Neural cell (in vitro differentiated cells): ENCODE measurements at regions not wholly inside any gene's neighbourhood (a gene's known extent, or its start where the extent isn't known, plus 50 kb on each side); places are given as distances from the start of the nearest gene placed in this dataset.
A peak's percentile ranks its signal among the peaks of the same experiment; 100 is the strongest.

ENCODE experiments used
- H2AFZ ChIP-seq: fragments of 200-600, 300-800 bp; sonication (generic), shearing (Covaris generic); 2 replicates; pipeline ENCODE4 v1.6.0; 2014; ENCODE audit warnings: low read depth, mild to moderate bottlenecking, antibody characterized with exemption, low read length, moderate library complexity
- H3F3A ChIP-seq: fragments of 200-600 bp; shearing (Covaris generic); 2 replicates; pipeline ENCODE4 v1.6.1; 2016; ENCODE audit warnings: mild to moderate bottlenecking, moderate library complexity, mixed read lengths, antibody characterized with exemption, low read length; ENCODE audit not compliant: insufficient read depth, poor library complexity, severe bottlenecking
- H3K27ac ChIP-seq: fragments of 200-600, 300-800 bp; sonication (generic), shearing (Covaris generic); 2 replicates; pipeline ENCODE4 v1.5.1; 2014; ENCODE audit warnings: mild to moderate bottlenecking, low read length, moderate library complexity
- H3K27me3 ChIP-seq: fragments of 300-800, 200-600 bp; sonication (generic), shearing (Covaris generic); 2 replicates; pipeline ENCODE4 v1.6.0; 2014; ENCODE audit warnings: mild to moderate bottlenecking, low read depth, low read length, moderate library complexity; ENCODE audit not compliant: insufficient read depth
- H3K36me3 ChIP-seq: fragments of 300-800, 200-600 bp; sonication (generic), shearing (Covaris generic); 2 replicates; pipeline ENCODE4 v1.5.1; 2014; ENCODE audit warnings: mild to moderate bottlenecking, antibody characterized with exemption, low read length, moderate library complexity; ENCODE audit not compliant: insufficient read depth
- H3K4me2 ChIP-seq: fragments of 300-800, 200-600 bp; sonication (generic), shearing (Covaris generic); 2 replicates; pipeline ENCODE4 v1.6.0; 2014; ENCODE audit warnings: mild to moderate bottlenecking, low read length
- H3K4me3 ChIP-seq: fragments of 300-800, 200-600 bp; sonication (generic), shearing (Covaris generic); 2 replicates; pipeline ENCODE4 v1.5.1; 2014; ENCODE audit warnings: mild to moderate bottlenecking, low read length, moderate library complexity
- H3K79me2 ChIP-seq: fragments of 200-600 bp; shearing (Covaris generic); replicated peaks from 2 replicates; pipeline ENCODE4 v1.6.0; 2014; ENCODE audit warnings: mild to moderate bottlenecking, low read length, moderate library complexity; ENCODE audit not compliant: insufficient read depth
- H3K9ac ChIP-seq: fragments of 300-800, 200-600 bp; sonication (generic), shearing (Covaris generic); 2 replicates; pipeline ENCODE4 v1.6.1; 2016; ENCODE audit warnings: mild to moderate bottlenecking, low read length, mixed read lengths
- H3K9me2 ChIP-seq: fragments of 200-600 bp; shearing (Covaris generic); 2 replicates; pipeline ENCODE4 v1.6.1; 2016; ENCODE audit warnings: mild to moderate bottlenecking, low read length, mixed read lengths; ENCODE audit not compliant: insufficient read depth
- H3K9me3 ChIP-seq: fragments of 200-600, 300-800 bp; sonication (generic), shearing (Covaris generic); 2 replicates; pipeline ENCODE4 v1.6.1; 2016; ENCODE audit warnings: mild to moderate bottlenecking, mixed run types, low read length, moderate library complexity, mixed read lengths
- H4K20me1 ChIP-seq: fragments of 200-600 bp; shearing (Covaris generic); 2 replicates; pipeline ENCODE4 v1.6.1; 2016; ENCODE audit warnings: mild to moderate bottlenecking, mixed run types; ENCODE audit not compliant: insufficient read depth
- CTCF ChIP-seq: fragments of 450-650 bp; IDR thresholded peaks from 2 replicates; pipeline ENCODE4 v1.5.1; 2014; ENCODE audit warnings: antibody characterized with exemption, mild to moderate bottlenecking, moderate library complexity; ENCODE audit not compliant: poor library complexity, severe bottlenecking
- EP300 ChIP-seq: fragments of 450-650 bp; conservative IDR thresholded peaks from 2 replicates; pipeline ENCODE4 v1.6.1; 2014; ENCODE audit warnings: antibody characterized with exemption, mild to moderate bottlenecking, moderate library complexity; ENCODE audit not compliant: poor library complexity, severe bottlenecking
- EZH2 ChIP-seq: fragments of 200-600, 300-800 bp; shearing (Covaris generic), sonication (generic); IDR thresholded peaks from 2 replicates; pipeline ENCODE4 v1.6.1; 2014; ENCODE audit warnings: antibody characterized with exemption, low read length, borderline replicate concordance, mild to moderate bottlenecking; ENCODE audit not compliant: insufficient read depth, poor library complexity, severe bottlenecking
- MXI1 ChIP-seq: fragments of 450-650 bp; conservative IDR thresholded peaks from 2 replicates; pipeline ENCODE4 v1.6.1; 2014; ENCODE audit warnings: antibody characterized with exemption, mild to moderate bottlenecking; ENCODE audit not compliant: poor library complexity, severe bottlenecking
- POLR2AphosphoS5 ChIP-seq: IDR thresholded peaks from 2 replicates; pipeline ENCODE4 v1.6.1; 2012
- RAD21 ChIP-seq: fragments of 450-650 bp; conservative IDR thresholded peaks from 2 replicates; pipeline ENCODE4 v1.6.1; 2014; ENCODE audit warnings: antibody characterized with exemption, mild to moderate bottlenecking, moderate library complexity
- REST ChIP-seq: IDR thresholded peaks from 2 replicates; pipeline ENCODE4 v1.6.1; 2012; ENCODE audit warnings: borderline replicate concordance

- Histone ChIP-seq H2AFZ (no peak overlapping the region), H3K4me2 (no peak overlapping the region), H3K9me3 (no peaks in the 10 kb centered on the region), H3K4me3 (no peak overlapping the region), H3K9me2 (no peaks in the 10 kb centered on the region), H3F3A (no peaks in the 10 kb centered on the region), H3K27ac (no peak overlapping the region), H3K27me3 (no peaks in the 10 kb centered on the region), H4K20me1 (no peaks in the 10 kb centered on the region), H3K9ac (no peak overlapping the region), H3K79me2 (no peaks in the 10 kb centered on the region), H3K36me3 (no peaks in the 10 kb centered on the region)
- TF ChIP-seq POLR2AphosphoS5 (no peak), RAD21 (no peak), EP300 (no peak), CTCF (no peak), REST (no peak), MXI1 (no peak), EZH2 (no peak)
These were observed 209.5 kb downstream of the PIK3C3 start for GRCh38 chr18:42164556-42164955.

GRCh38 chr18:42165922-42166513, 211.0 kb downstream of the PIK3C3 start:
- Histone ChIP-seq H3K9ac (peak overlapping the region; percentile 51), H3K9me2 (no peaks in the 10 kb centered on the region), H3K27ac (peak overlapping the region; percentile 86), H3K9me3 (no peaks in the 10 kb centered on the region), H3K4me2 (peak overlapping the region; percentile 66), H3K79me2 (no peaks in the 10 kb centered on the region), H4K20me1 (no peaks in the 10 kb centered on the region), H3F3A (no peaks in the 10 kb centered on the region), H3K27me3 (no peaks in the 10 kb centered on the region), H3K4me3 (peak overlapping the region; percentile 48), H3K36me3 (no peaks in the 10 kb centered on the region), H2AFZ (peak overlapping the region; percentile 18)
- peak; percentile 22 for TF ChIP-seq RAD21
- TF ChIP-seq CTCF: peak; percentile 20
- no peak for TF ChIP-seq EZH2
- peak; percentile 59 for TF ChIP-seq EP300
- TF ChIP-seq MXI1: no peak
